NCI-H1694 (cell line): ENCODE measurements at regions not wholly inside any gene's neighbourhood (a gene's known extent, or its start where the extent isn't known, plus 50 kb on each side); places are given as distances from the start of the nearest gene placed in this dataset.
"Not testable (repeated sequence)": the region's sequence is repeated elsewhere in the genome, so short reads cannot be mapped to it uniquely, and the experiment has no call there.

Source experiments
- DNase-seq: peaks from one replicate; lab custom pipeline; 2025; lab: John Stamatoyannopoulos, UW

GRCh38 chr5:28402590-28403301 lies 1364.4 kb upstream of the CDH9 start:
- no peak for DNase-seq

- DNase-seq = no peak
Measured at GRCh38 chr5:28400076-28400475, 1361.7 kb upstream of the CDH9 start.

GRCh38 chr5:28399211-28399610 lies 1360.8 kb upstream of the CDH9 start:
- no peak for DNase-seq

- DNase-seq = no peak
Measured at GRCh38 chr5:28398185-28398584, 1359.8 kb upstream of the CDH9 start.

- no peak for DNase-seq
Measured at GRCh38 chr5:28397502-28397941, 1359.1 kb upstream of the CDH9 start.

- no peak for DNase-seq
Measured at GRCh38 chr5:28391277-28391676, 1352.9 kb upstream of the CDH9 start.

- DNase-seq = no peak
Measured at GRCh38 chr5:28390341-28390740, 1352.0 kb upstream of the CDH9 start.

GRCh38 chr5:28389727-28390126 lies 1351.3 kb upstream of the CDH9 start:
- DNase-seq = not testable (repeated sequence)

GRCh38 chr5:28388428-28388827 lies 1350.0 kb upstream of the CDH9 start:
- DNase-seq = no peak

- no peak for DNase-seq
Measured at GRCh38 chr5:28386712-28387111, 1348.3 kb upstream of the CDH9 start.

- DNase-seq = no peak
Measured at GRCh38 chr5:28380167-28380566, 1341.8 kb upstream of the CDH9 start.

- no peak for DNase-seq
Measured at GRCh38 chr5:28374492-28374967, 1336.1 kb upstream of the CDH9 start.

- no peak for DNase-seq
Measured at GRCh38 chr5:28370896-28371295, 1332.5 kb upstream of the CDH9 start.

- no peak for DNase-seq
Measured at GRCh38 chr5:28369418-28369817, 1331.0 kb upstream of the CDH9 start.

GRCh38 chr5:28355831-28356230 lies 1317.4 kb upstream of the CDH9 start:
- no peak for DNase-seq

- no peak for DNase-seq
Measured at GRCh38 chr5:28346696-28347095, 1308.3 kb upstream of the CDH9 start.

- peak; percentile 75 for DNase-seq
Measured at GRCh38 chr5:28344836-28345433, 1306.5 kb upstream of the CDH9 start.

- DNase-seq = no peak
Measured at GRCh38 chr5:28329176-28329575, 1290.8 kb upstream of the CDH9 start.

GRCh38 chr5:28328681-28329080 lies 1290.3 kb upstream of the CDH9 start:
- no peak for DNase-seq

- no peak for DNase-seq
Measured at GRCh38 chr5:28324174-28324573, 1285.8 kb upstream of the CDH9 start.

- no peak for DNase-seq
Measured at GRCh38 chr5:28313953-28314352, 1275.6 kb upstream of the CDH9 start.

GRCh38 chr5:28313321-28313951 lies 1275.0 kb upstream of the CDH9 start:
- DNase-seq = no peak

GRCh38 chr5:28310696-28311095 lies 1272.3 kb upstream of the CDH9 start:
- no peak for DNase-seq
